ENCODE measurements at regions not wholly inside any gene's neighbourhood (a gene's known extent, or its start where the extent isn't known, plus 50 kb on each side); places are given as distances from the start of the nearest gene placed in this dataset.

GRCh38 chr5:101977729-101978345, 318.2 kb downstream of the SLCO4C1 start:
- TF ChIP-seq POLR2A (IDR thresholded peaks at IDR 0.05) (no peak), EP300 (IDR thresholded peaks at IDR 0.05) (no peak)
- TF ChIP-seq, protein P1, sequence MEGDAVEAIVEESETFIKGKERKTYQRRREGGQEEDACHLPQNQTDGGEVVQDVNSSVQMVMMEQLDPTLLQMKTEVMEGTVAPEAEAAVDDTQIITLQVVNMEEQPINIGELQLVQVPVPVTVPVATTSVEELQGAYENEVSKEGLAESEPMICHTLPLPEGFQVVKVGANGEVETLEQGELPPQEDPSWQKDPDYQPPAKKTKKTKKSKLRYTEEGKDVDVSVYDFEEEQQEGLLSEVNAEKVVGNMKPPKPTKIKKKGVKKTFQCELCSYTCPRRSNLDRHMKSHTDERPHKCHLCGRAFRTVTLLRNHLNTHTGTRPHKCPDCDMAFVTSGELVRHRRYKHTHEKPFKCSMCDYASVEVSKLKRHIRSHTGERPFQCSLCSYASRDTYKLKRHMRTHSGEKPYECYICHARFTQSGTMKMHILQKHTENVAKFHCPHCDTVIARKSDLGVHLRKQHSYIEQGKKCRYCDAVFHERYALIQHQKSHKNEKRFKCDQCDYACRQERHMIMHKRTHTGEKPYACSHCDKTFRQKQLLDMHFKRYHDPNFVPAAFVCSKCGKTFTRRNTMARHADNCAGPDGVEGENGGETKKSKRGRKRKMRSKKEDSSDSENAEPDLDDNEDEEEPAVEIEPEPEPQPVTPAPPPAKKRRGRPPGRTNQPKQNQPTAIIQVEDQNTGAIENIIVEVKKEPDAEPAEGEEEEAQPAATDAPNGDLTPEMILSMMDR (IDR thresholded peaks at IDR 0.05) = peak; percentile 18 to 62 (median 47)
